GM20431 (cell line): ENCODE measurements at regions not wholly inside any gene's neighbourhood (a gene's known extent, or its start where the extent isn't known, plus 50 kb on each side); places are given as distances from the start of the nearest gene placed in this dataset.
"Not testable (repeated sequence)": the region's sequence is repeated elsewhere in the genome, so short reads cannot be mapped to it uniquely, and the experiment has no call there.

Experiments used
- in situ Hi-C: fragments of 300-500 bp; cut with MseI, MboI; formaldehyde crosslinking; loops from one replicate; pipeline ENCODE4 v1.15.0; 2020; ENCODE audit warnings: low sequenced_read_pairs; ENCODE audit not compliant: unreplicated experiment

DNA sequence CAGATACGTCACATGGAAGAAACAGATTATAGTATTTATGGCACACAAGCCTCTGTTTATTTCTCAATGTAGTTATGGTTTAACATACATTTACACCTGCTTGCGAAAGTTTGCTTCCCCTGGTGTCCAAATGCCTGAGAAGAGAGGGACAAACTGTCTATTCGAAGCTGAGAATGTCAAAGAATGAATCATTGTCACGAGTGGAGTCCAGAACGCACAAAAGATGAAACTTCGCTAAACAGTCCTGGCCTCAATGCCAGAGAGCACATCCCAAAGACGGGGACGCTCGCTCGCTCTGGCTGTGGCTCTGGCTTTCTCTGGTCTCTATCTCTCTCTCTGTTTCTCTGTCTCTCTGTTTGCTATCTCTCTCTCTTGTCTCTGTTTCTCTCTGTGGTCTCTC, 298.8 kb downstream of the FOXL1 start:
- in situ Hi-C loops: no loop called here

DNA sequence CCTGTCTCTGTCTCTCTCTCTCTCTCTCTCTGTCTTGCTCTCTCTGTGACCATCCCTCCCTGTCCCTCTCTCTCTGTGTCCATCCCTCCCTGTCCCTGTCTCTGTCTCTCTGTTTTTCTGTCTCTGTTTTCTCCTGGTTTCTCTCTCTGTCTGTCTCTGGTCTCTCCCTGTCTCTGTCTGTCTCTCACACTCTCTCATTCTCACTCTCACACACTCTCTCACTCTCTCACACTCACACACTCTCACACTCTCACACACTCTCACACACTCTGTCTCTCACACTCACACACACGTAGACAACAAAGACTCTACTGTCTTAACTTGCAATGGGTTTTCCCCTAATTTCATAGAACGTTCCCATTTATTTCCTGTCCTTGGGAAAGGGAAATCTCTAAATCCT, 299.5 kb downstream of the FOXL1 start:
- in situ Hi-C loops: no loop called here

DNA sequence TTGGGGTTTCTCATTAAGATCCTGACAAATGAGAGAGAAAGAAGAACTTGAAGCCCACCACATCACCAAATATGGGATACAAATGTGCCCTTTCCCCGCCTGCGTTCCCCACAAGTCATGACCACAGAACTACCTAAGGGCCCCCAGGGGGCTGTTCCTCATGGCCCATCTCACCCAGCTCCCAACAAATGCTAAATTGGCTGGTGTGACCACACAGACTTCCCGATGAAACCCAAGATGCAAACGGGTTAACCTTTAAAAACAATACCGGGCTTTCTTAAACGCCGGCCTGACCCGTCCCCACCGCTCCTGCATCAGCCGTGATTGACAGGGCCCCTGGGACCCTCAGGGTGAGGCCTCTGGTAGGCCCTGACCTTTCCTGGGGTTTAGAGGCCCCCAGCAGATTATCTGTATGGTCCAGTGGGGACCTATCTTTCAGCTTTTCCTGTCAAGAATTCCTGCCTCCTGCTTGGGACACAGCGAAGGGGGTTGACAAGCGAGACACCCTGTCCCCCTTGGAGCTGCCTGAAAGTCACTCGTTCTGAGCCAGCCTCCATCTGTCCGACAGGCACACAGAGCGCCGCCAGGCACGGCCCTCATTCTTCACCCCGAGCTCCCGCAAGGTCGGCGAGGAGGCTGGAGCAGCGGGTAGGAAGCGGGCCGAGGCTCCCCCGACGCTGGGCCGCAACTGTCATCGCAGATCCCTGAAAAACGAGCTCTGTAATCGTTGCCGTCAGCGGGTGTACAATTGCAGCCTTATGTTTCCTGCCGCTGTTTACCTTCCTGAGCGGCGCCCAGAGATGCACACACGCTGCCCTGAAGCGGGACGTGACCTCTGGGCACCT, 300.1 kb downstream of the FOXL1 start:
- in situ Hi-C loops: no loop called here

DNA sequence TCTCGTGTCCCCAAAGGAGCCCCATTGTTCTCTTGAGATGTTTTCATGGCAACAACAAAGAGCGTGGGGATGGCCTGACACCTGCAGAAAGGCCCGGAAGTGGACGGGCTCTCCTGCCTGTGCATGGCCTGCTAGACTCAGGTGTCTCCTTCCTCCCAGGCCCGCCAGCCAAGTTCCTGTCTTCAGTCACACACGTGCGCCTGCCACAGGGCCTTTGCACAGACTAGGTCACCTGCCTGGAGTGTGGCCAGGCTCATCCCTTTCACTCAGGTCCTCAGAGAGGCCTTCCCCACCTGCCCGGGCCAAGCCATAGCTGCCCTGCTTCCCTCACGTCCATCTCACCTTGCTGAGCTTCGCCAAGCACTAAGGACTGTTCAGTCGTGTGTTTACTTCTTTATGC, 300.9 kb downstream of the FOXL1 start:
- in situ Hi-C loops: no loop called here

DNA sequence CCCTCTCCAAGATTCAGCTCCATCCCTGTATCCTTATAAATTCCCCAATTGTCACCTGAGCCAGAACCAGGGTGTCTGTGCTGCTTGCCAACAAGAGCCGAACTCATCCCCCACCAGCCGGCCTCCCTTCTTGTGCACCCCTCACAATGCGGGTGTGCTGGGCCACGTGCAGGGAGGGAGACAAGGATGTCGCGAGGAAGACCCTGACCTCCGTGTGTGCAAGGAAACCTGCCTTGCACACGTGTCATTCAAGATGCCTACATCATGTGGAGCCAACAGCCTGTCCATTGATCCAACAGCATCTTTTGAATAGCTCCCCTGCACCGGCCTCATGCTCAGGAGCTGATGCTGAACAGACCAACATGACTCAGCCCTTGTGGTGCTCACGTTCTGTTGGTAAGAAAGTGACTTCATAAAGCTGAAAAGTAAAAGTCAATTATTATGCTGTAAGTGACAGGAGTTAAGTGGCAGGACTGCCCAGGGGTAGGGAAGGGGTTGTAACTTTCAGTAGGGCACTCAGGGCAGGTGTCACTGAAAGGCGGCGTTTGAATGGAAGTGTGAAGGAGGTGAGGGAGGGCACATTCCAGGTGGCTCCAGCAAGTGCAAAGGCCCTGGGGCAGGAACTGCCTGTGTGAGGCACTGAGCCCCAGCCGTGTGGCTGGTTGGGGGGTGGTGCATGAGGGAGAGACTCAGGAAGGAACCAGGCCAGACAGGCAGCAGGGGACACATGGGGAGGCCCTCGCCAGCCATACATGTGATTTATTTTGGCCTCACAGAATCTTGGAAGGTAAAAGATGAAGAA, 302.2 kb downstream of the FOXL1 start:
- in situ Hi-C loops: no loop called here

DNA sequence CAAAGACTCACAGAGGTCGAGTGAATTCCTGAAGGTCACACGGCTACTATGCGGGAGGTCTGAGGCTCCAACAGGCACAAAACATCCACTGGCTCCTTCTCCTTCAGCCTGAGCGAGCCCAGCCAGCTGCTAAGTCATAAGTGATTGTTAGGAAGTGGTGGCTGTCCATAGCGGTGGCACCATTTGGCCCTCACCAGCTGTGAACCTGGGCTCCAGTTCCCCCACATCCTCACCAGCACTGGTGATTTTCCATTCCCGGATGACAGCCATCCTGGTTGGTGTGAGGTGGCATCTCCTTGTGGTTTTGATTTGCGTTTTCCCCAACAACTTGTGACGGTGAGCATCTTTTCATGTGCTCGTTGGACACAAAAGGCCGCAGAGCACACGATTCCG, 302.8 kb downstream of the FOXL1 start:
- in situ Hi-C loops: no loop called here

DNA sequence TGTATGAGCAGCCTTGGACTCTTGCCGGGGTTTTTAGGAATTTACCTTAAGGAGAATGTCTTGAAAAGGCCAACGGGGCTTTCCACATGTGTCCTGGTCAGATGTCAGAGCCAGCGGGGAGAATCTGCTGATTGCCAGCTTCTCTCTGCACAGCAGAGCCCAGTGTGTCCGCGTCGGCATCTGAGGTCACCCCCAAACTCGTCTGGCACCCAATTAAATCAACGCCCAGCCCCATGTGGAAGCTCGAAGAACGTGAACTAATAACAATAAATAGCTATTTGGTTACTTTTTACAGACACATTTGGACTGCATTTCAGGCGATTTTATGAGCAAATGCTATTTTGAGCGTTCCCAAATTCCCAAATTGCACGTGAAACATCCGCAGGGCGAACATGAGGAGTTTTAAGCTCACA, 303.5 kb downstream of the FOXL1 start:
- in situ Hi-C loops: no loop called here

DNA sequence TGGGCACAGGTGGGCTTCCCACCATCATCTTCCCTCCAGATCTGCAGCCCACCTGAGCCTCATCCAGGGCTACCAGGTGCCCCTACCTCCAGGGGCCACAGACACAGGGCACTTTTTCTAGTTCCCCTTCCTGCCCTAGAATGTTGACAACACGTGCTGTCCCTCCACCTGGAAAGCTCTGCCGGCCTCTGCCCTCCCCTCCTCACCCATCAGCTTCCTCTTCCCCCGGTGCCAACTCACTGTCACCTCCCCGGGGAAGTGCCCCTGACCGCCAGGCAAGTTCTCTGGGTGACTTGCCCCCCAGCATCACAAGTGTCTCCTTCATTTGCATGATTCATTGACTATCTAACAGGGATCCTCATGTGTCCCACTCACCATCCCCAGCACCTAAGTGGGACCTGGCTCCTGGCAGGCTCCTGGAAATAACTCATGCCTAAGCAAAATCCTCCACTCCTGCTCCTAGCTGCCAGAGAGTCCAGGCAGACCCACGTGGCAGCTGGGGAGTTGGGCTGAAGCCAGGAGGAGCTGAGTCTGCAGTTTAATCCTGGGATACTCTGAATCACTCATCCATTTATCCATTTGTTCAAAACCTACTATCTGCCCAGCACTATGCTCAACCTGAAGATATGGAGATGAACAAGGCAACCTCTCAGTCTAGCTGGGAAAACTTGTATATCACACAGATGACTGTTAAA, 304.4 kb downstream of the FOXL1 start:
- in situ Hi-C loops: no loop called here

DNA sequence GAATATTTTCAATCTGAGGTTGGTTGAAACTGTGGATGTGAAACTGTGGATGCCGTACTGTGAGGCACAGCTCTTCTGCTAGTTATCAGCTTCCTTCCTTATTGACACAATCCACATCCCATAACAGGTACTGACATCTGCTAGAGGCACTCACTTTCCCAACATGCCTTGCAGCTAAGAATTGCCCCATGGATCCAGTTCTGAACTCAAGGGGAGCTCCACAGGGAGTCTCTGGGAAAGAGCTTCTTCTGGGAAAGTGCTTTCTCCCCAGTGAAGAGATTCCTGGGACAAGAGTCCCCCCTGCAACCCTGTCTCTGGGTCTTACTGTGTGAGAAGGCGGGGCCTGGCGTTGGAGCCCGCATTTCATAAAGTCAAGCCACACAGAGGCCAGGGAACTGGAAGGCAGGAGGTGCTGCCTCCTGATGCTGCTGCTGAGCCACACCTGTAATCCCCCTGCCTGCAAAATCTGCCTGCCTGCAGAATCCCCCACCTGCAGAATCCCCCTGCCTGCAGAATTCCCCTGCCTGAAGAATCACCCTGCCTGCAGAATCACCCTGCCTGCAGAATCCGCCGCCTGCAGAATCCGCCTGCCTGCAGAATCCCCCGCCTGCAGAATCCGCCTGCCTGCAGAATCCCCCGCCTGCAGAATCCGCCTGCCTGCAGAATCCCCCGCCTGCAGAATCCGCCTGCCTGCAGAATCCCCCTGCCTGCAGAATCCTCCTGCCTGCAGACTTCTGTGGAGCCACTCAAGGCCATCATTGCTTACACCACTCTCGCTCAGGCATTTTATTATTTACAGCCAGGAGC, 305.4 kb downstream of the FOXL1 start:
- in situ Hi-C loops: no loop called here

DNA sequence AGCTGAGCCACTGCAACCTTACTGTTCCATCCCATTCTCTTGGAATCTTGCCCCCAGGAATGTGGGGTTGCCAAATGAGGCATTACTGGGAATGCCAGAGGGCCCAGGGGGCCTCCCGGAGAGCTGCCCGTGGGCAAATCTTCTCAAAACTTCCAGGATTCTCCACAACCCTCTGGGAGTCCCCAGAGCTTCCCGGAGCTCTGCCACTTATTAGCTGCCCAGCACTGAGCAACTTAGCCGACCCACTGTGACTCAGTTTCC, 306.0 kb downstream of the FOXL1 start:
- in situ Hi-C loops: no loop called here

DNA sequence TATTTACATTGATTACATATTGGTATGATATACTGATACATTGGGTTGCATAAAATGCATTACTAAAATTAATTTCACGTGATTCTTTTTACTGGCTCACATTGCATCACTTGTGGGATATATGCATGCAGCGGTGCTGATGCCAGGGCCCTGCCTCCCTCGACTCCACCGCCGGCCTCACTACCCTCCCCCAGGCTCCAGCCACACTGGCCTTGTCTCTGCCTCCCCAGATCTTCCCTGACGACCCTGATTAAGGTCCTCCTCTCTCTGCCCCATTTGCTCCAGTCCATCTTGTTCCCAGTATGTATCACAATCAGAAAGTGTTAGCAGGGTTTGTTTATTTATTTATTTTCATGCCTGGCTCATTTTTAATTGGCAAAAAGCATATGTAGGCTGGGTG, 306.8 kb downstream of the FOXL1 start:
- in situ Hi-C loops: no loop called here

DNA sequence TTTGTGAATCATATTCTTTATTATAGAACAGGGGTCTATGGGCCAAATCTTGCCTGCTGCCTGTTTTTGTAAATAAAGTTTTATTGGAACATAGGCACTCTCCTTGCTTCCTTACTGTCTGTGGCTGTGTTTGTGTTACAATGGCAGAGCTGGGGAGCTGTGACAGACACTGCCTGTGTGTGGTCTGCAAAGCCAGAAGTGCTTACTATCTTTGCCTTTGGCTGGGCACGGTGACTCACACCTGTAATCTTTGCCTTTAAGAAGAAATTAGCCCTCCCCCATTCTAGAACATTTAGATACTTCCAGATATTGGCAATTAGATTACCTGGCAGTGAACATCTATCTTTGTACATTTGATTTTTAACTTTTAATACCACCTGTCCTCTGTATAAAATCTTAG, 308.3 kb downstream of the FOXL1 start:
- in situ Hi-C loops: no loop called here

DNA sequence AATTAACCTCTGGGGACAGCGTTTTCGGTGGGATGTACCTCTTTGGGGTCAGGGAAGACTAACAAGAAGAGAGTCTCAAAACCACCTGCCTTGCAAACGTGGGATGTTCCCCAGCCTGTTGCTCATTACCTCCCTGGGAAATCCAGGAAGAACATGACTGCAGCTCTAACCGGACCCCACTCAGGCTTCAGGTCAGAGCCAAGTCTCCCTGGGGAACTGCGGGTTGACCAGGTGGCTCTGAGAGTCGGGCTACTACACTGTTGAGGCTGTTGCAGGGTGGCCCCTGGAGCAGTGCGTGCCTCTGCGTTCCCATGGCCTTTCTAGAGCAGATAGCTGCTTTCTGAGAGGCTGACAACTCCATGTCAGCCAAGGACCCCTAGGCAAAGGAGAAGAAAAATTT, 309.1 kb downstream of the FOXL1 start:
- in situ Hi-C loops: no loop called here

DNA sequence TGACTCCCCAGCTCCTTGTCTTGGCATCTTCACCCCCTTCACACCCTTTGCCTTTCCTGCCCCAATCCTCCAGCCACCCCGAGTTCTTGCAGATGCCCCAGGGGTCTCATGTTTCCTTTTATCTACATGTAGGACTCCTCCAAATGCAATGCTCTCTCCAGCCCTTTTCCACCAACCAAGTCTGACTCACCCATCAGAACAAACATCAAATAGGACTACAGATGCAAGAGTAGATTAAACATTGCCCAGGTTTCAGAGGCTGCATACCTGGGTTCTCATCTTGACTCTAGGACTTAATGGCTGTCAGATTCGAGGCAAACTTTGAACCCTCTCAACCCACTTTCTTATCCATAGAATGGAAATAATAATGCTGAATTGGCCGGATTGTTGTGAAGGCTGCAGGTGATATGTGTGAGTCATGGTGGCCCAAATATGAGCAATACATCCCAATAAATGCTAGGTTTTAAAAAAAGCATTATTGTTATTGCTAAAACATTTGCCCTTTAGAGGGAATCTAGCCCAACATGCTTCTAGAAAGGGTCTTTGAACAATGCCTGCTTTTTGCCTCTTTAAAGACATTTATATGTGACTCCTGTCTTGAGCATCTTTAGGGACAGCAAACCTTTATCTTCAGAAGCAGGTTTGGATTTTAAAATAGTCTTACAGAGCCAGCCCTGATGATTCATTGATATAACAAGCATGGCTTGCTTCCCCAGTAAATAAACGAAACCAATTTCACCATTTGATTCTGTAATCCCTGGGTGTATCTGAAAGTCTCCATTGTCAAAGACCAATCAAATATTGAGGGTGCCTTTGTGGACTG, 310.1 kb downstream of the FOXL1 start:
- in situ Hi-C loops: no loop called here

DNA sequence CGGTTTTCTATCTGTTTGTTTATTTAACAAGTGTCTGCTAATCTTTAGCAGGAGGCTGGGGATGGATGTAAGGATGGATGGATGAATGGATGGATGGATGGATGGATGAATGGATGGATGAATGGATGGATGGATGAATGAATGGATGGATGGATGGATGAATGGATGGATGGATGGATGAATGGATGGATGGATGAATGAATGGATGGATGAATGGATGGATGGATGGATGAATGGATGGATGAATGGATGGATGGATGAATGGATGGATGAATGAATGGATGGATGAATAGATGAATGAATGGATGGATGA, 310.7 kb downstream of the FOXL1 start:
- in situ Hi-C loops: not testable (repeated sequence)

DNA sequence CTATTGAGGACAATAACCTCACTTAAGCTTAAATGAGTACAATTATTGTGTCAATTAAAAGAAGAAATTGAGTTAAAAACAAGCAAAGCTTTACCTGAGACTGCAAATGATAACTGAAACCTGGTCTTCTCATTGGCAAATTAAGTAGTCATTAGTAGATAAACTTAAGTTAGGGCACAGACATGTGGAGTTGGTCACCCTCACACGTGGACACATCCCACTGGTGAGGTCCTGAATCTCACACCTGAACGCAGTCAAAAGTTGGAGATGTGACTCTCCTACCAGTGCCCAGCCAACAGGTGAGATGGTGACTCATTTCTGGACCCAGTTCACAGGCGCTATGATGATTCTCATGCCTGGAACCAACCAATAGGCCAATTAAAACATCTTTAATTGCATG, 311.6 kb downstream of the FOXL1 start:
- in situ Hi-C loops: no loop called here

DNA sequence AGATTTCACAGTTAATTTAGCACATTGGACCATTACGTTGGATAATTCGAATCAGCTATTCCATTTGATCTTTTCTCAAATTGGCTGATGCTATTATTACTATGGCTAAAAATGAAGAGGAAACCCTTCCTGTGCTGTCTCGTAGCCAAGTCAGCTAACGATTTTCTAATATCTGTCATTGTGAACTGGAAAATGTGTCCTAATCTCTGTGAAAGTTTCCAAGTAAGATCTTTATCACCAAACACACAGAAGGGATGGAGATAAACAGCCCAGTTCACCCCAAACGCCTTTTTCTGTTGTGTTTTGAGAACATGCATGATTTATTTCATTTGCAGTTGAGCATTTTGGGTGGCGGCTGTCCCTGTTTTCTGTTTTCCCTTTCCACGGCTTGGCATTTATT, 312.8 kb downstream of the FOXL1 start:
- in situ Hi-C loops: no loop called here

DNA sequence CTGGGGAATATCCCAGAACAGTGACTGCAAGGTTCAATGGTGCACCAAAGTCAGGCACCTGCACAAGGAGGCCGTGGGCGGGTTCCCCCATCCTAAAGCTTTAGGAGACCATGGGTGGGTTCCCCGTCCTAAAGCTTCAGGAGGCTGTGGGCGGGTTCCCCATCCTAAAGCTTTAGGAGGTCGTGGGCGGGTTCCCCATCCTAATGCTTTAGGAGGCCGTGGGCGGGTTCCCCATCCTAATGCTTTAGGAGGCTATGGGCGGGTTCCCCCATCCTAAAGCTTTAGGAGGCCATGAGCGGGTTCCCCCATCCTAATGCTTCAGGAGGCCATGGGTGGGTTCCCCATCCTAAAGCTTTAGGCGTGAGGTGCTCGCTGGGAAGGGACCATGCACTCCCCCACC, 313.3 kb downstream of the FOXL1 start:
- in situ Hi-C loops: no loop called here

DNA sequence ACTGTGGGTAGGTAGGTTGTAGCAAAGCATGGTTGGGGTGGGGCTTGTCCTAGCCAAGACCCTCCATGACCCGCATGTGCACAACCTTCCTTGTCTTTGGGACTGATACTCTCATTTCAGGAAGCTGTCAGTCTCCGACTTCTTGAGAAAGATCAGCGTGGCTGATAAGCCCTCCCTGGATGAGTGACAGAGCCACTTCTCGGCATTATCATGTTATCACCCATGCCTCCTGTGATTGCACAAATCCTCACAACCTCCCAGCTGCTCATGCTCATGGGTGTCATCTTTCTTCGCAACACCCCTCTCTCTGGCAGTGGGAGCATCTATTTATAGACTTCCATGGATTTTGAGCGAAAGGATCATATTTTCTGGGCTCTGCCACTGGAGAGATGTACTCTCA, 314.2 kb downstream of the FOXL1 start:
- in situ Hi-C loops: no loop called here

DNA sequence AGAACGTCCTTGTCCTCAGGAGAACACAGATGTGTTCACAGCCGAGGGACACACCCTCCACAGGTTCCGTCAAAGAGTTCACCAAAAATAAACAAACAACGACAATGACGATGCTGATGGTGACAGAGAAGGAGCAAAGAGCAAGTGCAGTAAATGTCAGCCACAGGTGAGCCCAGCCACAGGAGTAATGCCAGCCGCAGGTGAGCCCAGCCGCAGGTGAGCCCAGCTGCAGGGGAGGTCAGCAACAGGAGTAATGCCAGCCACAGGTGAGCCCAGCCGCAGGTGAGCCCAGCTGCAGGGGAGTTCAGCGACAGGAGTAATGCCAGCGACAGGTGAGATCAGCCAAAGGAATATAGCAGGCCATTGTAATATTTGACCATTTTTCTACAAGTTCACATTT, 315.2 kb downstream of the FOXL1 start:
- in situ Hi-C loops: no loop called here
